ENCODE measurements at regions not wholly inside any gene's neighbourhood (a gene's known extent, or its start where the extent isn't known, plus 50 kb on each side); places are given as distances from the start of the nearest gene placed in this dataset.
"Not testable (repeated sequence)": the region's sequence is repeated elsewhere in the genome, so short reads cannot be mapped to it uniquely, and the experiment has no call there.

- no peak for DNase-seq (ENCODE audit: low spot score)
These were observed 349.2 kb downstream of the ANKRD30A start for GRCh38 chr10:37474645-37475044.

- no peak for DNase-seq (ENCODE audit: low spot score)
These were observed 348.5 kb downstream of the ANKRD30A start for GRCh38 chr10:37473906-37474305.

GRCh38 chr10:37467246-37467645, 341.8 kb downstream of the ANKRD30A start:
- DNase-seq (ENCODE audit: low spot score) = no peak

GRCh38 chr10:37456456-37456855, 331.1 kb downstream of the ANKRD30A start:
- DNase-seq (ENCODE audit: low spot score) = no peak

GRCh38 chr10:37448161-37448560, 322.8 kb downstream of the ANKRD30A start:
- no peak for DNase-seq (ENCODE audit: low spot score)

GRCh38 chr10:37442882-37443281, 317.5 kb downstream of the ANKRD30A start:
- no peak for DNase-seq (ENCODE audit: low spot score)

GRCh38 chr10:37441224-37441623, 315.8 kb downstream of the ANKRD30A start:
- DNase-seq (ENCODE audit: low spot score) = not testable (repeated sequence)

- no peak for DNase-seq (ENCODE audit: low spot score)
These were observed 314.4 kb downstream of the ANKRD30A start for GRCh38 chr10:37439826-37440225.

GRCh38 chr10:37436357-37436756, 311.0 kb downstream of the ANKRD30A start:
- DNase-seq (ENCODE audit: low spot score) = no peak

- no peak for DNase-seq (ENCODE audit: low spot score)
These were observed 308.7 kb downstream of the ANKRD30A start for GRCh38 chr10:37434091-37434490.
